Keratinocyte (primary cell): ENCODE measurements at regions not wholly inside any gene's neighbourhood (a gene's known extent, or its start where the extent isn't known, plus 50 kb on each side); places are given as distances from the start of the nearest gene placed in this dataset.

Experiments
- CTCF ChIP-seq, 3 experiments: IDR thresholded peaks in 1 of 3; conservative IDR thresholded peaks in 1 of 3; optimal IDR thresholded peaks in 1 of 3; 2 replicates in 2 of 3; 3 replicates in 1 of 3; pipeline versions ENCODE3 to v1.5.1; 2011; ENCODE audit warnings: low read length in 3 of 3, mild to moderate bottlenecking in 3 of 3, moderate library complexity in 2 of 3, control low read depth in 1 of 3, inconsistent platforms in 1 of 3; ENCODE audit not compliant: insufficient read depth in 2 of 3; ENCODE audit errors: extremely low read depth in 1 of 3
- EZH2 ChIP-seq: IDR thresholded peaks from one replicate; pipeline ENCODE4 v1.6.1; 2012; ENCODE audit warnings: inconsistent platforms, mild to moderate bottlenecking, low read length, moderate library complexity

- TF ChIP-seq CTCF (optimal IDR thresholded peaks at IDR 0.05 in 1 of 3, IDR thresholded peaks at IDR 0.05 in 1 of 3, conservative IDR thresholded peaks at IDR 0.05 in 1 of 3; ENCODE audit: extremely low read depth in 1 of 3, insufficient read depth in 2 of 3, low read length in 3 of 3) (no peak), EZH2 (no peak)
Measured at GRCh38 chr2:215782295-215782694, 231.1 kb downstream of the MREG start.
